ENCODE measurements at regions not wholly inside any gene's neighbourhood (a gene's known extent, or its start where the extent isn't known, plus 50 kb on each side); places are given as distances from the start of the nearest gene placed in this dataset.

GRCh38 chr2:78586316-78586715 is 439.2 kb upstream of the REG3G start:
- no peaks in the 10 kb centered on the region for H3K4me1 Mint-ChIP-seq (ENCODE audit: low read depth, unreplicated experiment)
- no peak overlapping the region for H3K27ac Mint-ChIP-seq (ENCODE audit: unreplicated experiment)
- no peak for TF ChIP-seq CTCF (IDR thresholded peaks at IDR 0.05; ENCODE audit: insufficient read depth in 1 of 2, low read depth in 1 of 2, low read length in 1 of 2, severe bottlenecking in 1 of 2, unreplicated experiment in 1 of 2)
- no peak for DNase-seq
- H3K4me1 ChIP-seq = no peaks in the 10 kb centered on the region
- H3K36me3 ChIP-seq (ENCODE audit: control insufficient read depth, insufficient read depth, low read length) = no peaks in the 10 kb centered on the region
- ChIA-PET POLR2A (no interaction called here), CTCF (interaction anchor here (0.6 kb wide), 1 partner anchor 179 kb away, joined by 3 read pairs; no protein-coding TSS in a partner anchor)
- no TSS peak for BruUV-seq (replicated peaks)
- H3K9me3 Mint-ChIP-seq (ENCODE audit: unreplicated experiment) = no peaks in the 10 kb centered on the region
- H3K9me3 ChIP-seq = no peaks in the 10 kb centered on the region
- intact Hi-C loops (cut with micrococcal nuclease; ENCODE audit: unreplicated experiment) = no loop called here
- H3K4me3 Mint-ChIP-seq (ENCODE audit: unreplicated experiment) = no peak overlapping the region
- H3K4me3 ChIP-seq (ENCODE audit: low read depth, low read length) = no peak overlapping the region
- H3K27me3 ChIP-seq (replicated peaks; ENCODE audit: control insufficient read depth, insufficient read depth, low read length) = no peaks in the 10 kb centered on the region
- H3K27me3 Mint-ChIP-seq (ENCODE audit: insufficient read depth, unreplicated experiment) = peaks cover 17% of the 10 kb centered on the region
- H3K36me3 Mint-ChIP-seq (ENCODE audit: insufficient read depth, unreplicated experiment) = no peaks in the 10 kb centered on the region

DNA sequence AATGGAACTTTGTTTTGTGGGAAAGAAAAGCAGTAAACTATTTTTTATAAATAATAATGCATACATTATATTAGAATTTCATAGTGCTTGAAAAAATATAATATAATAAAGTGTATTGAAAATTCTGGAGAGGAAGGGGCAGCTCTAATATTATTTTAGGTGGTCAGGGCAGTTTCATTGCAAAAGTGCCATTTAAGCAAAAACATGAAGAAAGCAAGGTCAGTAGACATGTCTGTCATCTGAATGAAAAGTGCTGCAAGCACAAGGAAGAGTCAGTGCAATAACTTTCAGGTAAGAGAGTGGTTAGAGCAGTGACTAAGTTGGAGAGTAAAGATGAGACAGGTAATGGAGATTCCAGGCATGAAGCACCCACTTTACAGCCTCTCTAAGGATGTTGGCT is 435.6 kb upstream of the REG3G start:
- TF ChIP-seq CTCF (IDR thresholded peaks at IDR 0.05; ENCODE audit: insufficient read depth in 1 of 2, low read depth in 1 of 2, low read length in 1 of 2, severe bottlenecking in 1 of 2, unreplicated experiment in 1 of 2) = no peak
- Mint-ChIP-seq H3K9me3 (ENCODE audit: unreplicated experiment) (no peaks in the 10 kb centered on the region), H3K4me3 (ENCODE audit: unreplicated experiment) (no peak overlapping the region), H3K27me3 (ENCODE audit: insufficient read depth, unreplicated experiment) (peaks cover 22% of the 10 kb centered on the region), H3K36me3 (ENCODE audit: insufficient read depth, unreplicated experiment) (no peaks in the 10 kb centered on the region), H3K4me1 (ENCODE audit: low read depth, unreplicated experiment) (no peaks in the 10 kb centered on the region), H3K27ac (ENCODE audit: unreplicated experiment) (no peak overlapping the region)
- no peaks in the 10 kb centered on the region for H3K9me3 ChIP-seq
- BruUV-seq (replicated peaks) = no TSS peak
- ChIA-PET CTCF (no interaction called here), POLR2A (no interaction called here)
- H3K4me1 ChIP-seq = no peaks in the 10 kb centered on the region
- DNase-seq = no peak
- H3K4me3 ChIP-seq (ENCODE audit: low read depth, low read length) = no peak overlapping the region
- no peaks in the 10 kb centered on the region for H3K36me3 ChIP-seq (ENCODE audit: control insufficient read depth, insufficient read depth, low read length)
- intact Hi-C loops (cut with micrococcal nuclease; ENCODE audit: unreplicated experiment) = no loop called here
- no peaks in the 10 kb centered on the region for H3K27me3 ChIP-seq (replicated peaks; ENCODE audit: control insufficient read depth, insufficient read depth, low read length)

DNA sequence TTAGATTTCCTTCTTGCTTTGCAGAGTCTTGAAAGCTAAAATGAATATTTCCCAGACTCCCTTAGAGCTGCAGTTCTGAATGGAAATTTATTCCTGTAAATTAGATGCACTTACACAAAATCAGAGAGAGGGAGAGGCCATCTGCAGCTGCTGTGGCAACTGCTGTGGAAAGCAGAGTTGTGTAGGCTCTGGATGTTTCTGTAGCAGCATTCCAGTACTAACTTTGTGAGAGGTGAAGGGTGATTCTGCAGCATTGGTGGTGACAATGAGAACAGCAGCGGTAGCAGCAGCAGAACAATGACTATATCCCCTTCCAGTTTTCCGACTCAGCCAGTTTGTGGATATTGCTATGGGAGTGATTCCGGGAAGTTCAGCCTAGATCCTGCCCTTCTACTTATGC is 433.0 kb upstream of the REG3G start:
- no peak for TF ChIP-seq CTCF (IDR thresholded peaks at IDR 0.05; ENCODE audit: insufficient read depth in 1 of 2, low read depth in 1 of 2, low read length in 1 of 2, severe bottlenecking in 1 of 2, unreplicated experiment in 1 of 2)
- H3K27me3 Mint-ChIP-seq (ENCODE audit: insufficient read depth, unreplicated experiment) = peaks cover 17% of the 10 kb centered on the region
- ChIA-PET POLR2A (no interaction called here), CTCF (no interaction called here)
- H3K36me3 ChIP-seq (ENCODE audit: control insufficient read depth, insufficient read depth, low read length) = no peaks in the 10 kb centered on the region
- H3K36me3 Mint-ChIP-seq (ENCODE audit: insufficient read depth, unreplicated experiment) = no peaks in the 10 kb centered on the region
- intact Hi-C loops (cut with micrococcal nuclease; ENCODE audit: unreplicated experiment) = no loop called here
- no peak overlapping the region for H3K4me3 Mint-ChIP-seq (ENCODE audit: unreplicated experiment)
- H3K4me1 ChIP-seq = no peaks in the 10 kb centered on the region
- no peak for DNase-seq
- H3K4me1 Mint-ChIP-seq (ENCODE audit: low read depth, unreplicated experiment) = no peaks in the 10 kb centered on the region
- H3K9me3 Mint-ChIP-seq (ENCODE audit: unreplicated experiment) = no peaks in the 10 kb centered on the region
- no peaks in the 10 kb centered on the region for H3K9me3 ChIP-seq
- H3K4me3 ChIP-seq (ENCODE audit: low read depth, low read length) = no peak overlapping the region
- H3K27ac Mint-ChIP-seq (ENCODE audit: unreplicated experiment) = no peak overlapping the region
- no TSS peak for BruUV-seq (replicated peaks)
- H3K27me3 ChIP-seq (replicated peaks; ENCODE audit: control insufficient read depth, insufficient read depth, low read length) = no peaks in the 10 kb centered on the region
